ENCODE measurements at regions not wholly inside any gene's neighbourhood (a gene's known extent, or its start where the extent isn't known, plus 50 kb on each side); places are given as distances from the start of the nearest gene placed in this dataset.
"Not testable (repeated sequence)": the region's sequence is repeated elsewhere in the genome, so short reads cannot be mapped to it uniquely, and the experiment has no call there.

DNA sequence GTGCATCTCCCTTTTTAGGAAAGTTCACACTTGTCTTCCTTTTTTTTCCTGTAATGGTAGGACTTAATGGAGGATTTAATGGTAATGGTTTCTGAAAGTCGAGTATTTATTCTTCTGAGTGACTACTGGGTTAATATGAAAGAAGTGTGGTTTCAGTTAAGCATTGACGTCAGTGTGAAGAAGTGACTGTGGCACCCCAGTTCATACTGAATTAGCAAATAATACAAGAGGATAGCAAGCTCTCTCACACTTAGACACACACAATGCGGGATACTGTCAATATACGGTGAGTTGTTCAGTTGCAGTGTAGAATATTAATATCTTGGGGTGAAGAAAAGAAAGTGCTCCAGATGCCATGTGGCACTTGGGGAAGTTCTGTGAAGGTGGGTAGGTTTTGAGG lies 167.6 kb upstream of the GOLGA6L22 start:
- TF ChIP-seq, protein P1, sequence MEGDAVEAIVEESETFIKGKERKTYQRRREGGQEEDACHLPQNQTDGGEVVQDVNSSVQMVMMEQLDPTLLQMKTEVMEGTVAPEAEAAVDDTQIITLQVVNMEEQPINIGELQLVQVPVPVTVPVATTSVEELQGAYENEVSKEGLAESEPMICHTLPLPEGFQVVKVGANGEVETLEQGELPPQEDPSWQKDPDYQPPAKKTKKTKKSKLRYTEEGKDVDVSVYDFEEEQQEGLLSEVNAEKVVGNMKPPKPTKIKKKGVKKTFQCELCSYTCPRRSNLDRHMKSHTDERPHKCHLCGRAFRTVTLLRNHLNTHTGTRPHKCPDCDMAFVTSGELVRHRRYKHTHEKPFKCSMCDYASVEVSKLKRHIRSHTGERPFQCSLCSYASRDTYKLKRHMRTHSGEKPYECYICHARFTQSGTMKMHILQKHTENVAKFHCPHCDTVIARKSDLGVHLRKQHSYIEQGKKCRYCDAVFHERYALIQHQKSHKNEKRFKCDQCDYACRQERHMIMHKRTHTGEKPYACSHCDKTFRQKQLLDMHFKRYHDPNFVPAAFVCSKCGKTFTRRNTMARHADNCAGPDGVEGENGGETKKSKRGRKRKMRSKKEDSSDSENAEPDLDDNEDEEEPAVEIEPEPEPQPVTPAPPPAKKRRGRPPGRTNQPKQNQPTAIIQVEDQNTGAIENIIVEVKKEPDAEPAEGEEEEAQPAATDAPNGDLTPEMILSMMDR (IDR thresholded peaks at IDR 0.05), result not testable (repeated sequence)
- TF ChIP-seq POLR2A (IDR thresholded peaks at IDR 0.05), result not testable (repeated sequence)

All from testis (tissue), 2 donors.